Right lobe of liver (tissue), 4 donors: ENCODE measurements at regions not wholly inside any gene's neighbourhood (a gene's known extent, or its start where the extent isn't known, plus 50 kb on each side); places are given as distances from the start of the nearest gene placed in this dataset.

Experiments used
- POLR2A ChIP-seq: fragments of 450-650 bp; IDR thresholded peaks from one replicate; pipeline ENCODE4 v1.6.1; 2017; ENCODE audit warnings: antibody characterized with exemption, mild to moderate bottlenecking
- TF ChIP-seq, protein P1 (sequence below), 4 donors: fragments of 200-600 bp in 3 of 4; fragments of 450-650 bp in 1 of 4; IDR thresholded peaks; one replicate each; pipeline versions ENCODE4 v1.5.1 to v1.8.0; 2016 to 2022; ENCODE audit warnings: antibody characterized with exemption in 4 of 4, mild to moderate bottlenecking in 2 of 4
- donor health status: DM: no; HTN: no; CAD: no.
- donor health status: DM: no; HTN: no; CAD: no.
- donor health status: DM: no; HTN: yes; CAD: no.

DNA sequence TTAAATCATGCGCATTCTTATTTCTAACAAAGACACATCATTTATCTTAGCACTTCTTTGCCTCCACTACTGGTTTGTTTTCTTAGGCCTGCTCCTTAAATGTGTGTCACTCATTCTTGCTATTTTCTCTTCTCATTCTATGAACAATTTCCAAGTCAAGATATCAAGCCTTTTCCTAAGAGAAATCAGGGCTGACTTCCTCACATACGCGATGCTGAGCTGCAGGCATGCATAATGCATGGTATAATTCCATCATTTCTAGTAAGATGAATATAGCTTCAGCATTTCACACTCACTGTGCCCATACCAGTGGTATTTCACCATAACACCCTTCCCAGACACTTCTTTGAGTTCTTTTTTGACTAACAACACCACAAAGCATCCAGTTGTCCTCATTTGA, 838.9 kb upstream of the DDX18 start:
- no peak for TF ChIP-seq POLR2A
- TF ChIP-seq, protein P1, sequence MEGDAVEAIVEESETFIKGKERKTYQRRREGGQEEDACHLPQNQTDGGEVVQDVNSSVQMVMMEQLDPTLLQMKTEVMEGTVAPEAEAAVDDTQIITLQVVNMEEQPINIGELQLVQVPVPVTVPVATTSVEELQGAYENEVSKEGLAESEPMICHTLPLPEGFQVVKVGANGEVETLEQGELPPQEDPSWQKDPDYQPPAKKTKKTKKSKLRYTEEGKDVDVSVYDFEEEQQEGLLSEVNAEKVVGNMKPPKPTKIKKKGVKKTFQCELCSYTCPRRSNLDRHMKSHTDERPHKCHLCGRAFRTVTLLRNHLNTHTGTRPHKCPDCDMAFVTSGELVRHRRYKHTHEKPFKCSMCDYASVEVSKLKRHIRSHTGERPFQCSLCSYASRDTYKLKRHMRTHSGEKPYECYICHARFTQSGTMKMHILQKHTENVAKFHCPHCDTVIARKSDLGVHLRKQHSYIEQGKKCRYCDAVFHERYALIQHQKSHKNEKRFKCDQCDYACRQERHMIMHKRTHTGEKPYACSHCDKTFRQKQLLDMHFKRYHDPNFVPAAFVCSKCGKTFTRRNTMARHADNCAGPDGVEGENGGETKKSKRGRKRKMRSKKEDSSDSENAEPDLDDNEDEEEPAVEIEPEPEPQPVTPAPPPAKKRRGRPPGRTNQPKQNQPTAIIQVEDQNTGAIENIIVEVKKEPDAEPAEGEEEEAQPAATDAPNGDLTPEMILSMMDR (IDR thresholded peaks at IDR 0.05), result no peak
